ENCODE measurements at regions not wholly inside any gene's neighbourhood (a gene's known extent, or its start where the extent isn't known, plus 50 kb on each side); places are given as distances from the start of the nearest gene placed in this dataset.

DNA sequence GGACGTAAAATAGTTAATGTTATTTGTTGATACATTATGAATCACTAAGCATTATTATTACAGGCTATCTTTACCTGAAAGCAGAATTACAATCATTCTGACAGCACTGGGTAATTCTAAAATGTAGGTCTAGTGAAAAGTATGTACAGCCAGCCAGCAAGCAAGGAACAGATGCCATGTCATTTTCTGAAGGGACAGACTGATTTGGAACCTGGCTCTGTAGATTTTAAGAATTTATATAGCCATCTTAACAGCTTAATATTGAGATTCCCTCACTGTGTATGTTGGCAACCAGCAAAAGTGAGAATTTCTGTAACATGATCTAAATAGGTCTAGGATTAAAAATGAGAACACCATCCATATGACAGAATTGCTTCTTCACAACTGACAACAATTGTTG is 359.4 kb downstream of the ZIC4 start:
- intact Hi-C loops (cut with DNase I): no loop called here
- Histone ChIP-seq H3K4me3 (no peak overlapping the region), H3K27me3 (no peaks in the 10 kb centered on the region), H3K4me1 (no peaks in the 10 kb centered on the region), H3K9me3 (no peaks in the 10 kb centered on the region), H3K36me3 (no peaks in the 10 kb centered on the region), H3K27ac (no peak overlapping the region)
- ATAC-seq (no peak), DNase-seq (no peak), FAIRE-seq (no peak)
- WGBS, 2 donors: 90 to 98% methylated on average over 1 of the region's 1 CpG
- TF ChIP-seq, protein P1, sequence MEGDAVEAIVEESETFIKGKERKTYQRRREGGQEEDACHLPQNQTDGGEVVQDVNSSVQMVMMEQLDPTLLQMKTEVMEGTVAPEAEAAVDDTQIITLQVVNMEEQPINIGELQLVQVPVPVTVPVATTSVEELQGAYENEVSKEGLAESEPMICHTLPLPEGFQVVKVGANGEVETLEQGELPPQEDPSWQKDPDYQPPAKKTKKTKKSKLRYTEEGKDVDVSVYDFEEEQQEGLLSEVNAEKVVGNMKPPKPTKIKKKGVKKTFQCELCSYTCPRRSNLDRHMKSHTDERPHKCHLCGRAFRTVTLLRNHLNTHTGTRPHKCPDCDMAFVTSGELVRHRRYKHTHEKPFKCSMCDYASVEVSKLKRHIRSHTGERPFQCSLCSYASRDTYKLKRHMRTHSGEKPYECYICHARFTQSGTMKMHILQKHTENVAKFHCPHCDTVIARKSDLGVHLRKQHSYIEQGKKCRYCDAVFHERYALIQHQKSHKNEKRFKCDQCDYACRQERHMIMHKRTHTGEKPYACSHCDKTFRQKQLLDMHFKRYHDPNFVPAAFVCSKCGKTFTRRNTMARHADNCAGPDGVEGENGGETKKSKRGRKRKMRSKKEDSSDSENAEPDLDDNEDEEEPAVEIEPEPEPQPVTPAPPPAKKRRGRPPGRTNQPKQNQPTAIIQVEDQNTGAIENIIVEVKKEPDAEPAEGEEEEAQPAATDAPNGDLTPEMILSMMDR (IDR thresholded peaks at IDR 0.05): no peak

DNA sequence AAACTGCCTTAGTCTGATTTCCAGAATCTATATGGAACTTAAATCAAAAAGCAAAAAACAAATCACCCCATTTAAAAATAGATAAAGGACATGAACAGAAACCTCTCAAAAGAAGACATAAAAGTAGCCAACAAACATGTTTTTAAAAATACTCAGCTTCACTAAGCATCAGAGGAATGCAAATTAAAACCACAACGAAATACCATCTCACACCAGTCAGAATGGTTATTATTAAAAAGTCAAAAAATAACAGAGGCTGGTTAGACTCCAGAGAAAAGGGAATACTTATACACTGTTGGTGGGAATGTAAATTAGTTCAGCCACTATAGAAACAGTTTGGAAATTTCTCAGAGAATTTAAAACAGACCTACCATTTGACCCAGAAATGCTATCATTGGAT is 367.9 kb downstream of the ZIC4 start:
- 55% methylated on average over 1 of the region's 1 CpG for WGBS, 2 donors
- Histone ChIP-seq H3K27ac (no peak overlapping the region), H3K9me3 (no peaks in the 10 kb centered on the region), H3K36me3 (no peaks in the 10 kb centered on the region), H3K4me1 (no peaks in the 10 kb centered on the region), H3K4me3 (no peak overlapping the region), H3K27me3 (no peaks in the 10 kb centered on the region)
- DNase-seq (no peak), FAIRE-seq (no peak), ATAC-seq (no peak)
- TF ChIP-seq, protein P1 (IDR thresholded peaks at IDR 0.05): no peak
- intact Hi-C loops (cut with DNase I): no loop called here

DNA sequence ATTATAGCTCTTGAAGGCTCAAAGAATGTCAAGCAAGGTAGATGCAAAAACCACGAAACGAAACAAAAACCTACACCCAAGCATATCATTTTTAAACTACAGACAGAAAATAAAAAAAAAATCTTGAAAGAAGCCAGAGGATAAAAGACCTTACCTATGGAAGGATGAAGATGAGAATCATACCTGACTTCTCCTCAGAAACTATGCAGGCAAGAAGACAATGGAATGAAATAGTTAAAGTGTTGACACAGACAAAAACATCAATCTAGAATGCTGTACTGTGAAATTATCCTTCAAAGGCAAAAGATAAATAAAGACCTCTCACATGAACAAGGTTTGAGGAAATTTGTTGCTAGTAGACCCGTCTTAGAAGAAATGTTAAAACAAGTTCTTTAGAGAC is 372.0 kb downstream of the ZIC4 start:
- H3K27ac ChIP-seq: no peak overlapping the region
- TF ChIP-seq, protein P1 (IDR thresholded peaks at IDR 0.05): no peak
- no peaks in the 10 kb centered on the region for H3K27me3 ChIP-seq
- intact Hi-C loops (cut with DNase I): no loop called here
- DNase-seq: no peak
- FAIRE-seq: no peak
- ATAC-seq: no peak
- WGBS, 2 donors: 82 to 91% methylated on average over 3 of the region's 3 CpGs
- no peaks in the 10 kb centered on the region for H3K4me1 ChIP-seq
- H3K4me3 ChIP-seq: no peak overlapping the region
- H3K9me3 ChIP-seq: no peaks in the 10 kb centered on the region
- no peaks in the 10 kb centered on the region for H3K36me3 ChIP-seq

DNA sequence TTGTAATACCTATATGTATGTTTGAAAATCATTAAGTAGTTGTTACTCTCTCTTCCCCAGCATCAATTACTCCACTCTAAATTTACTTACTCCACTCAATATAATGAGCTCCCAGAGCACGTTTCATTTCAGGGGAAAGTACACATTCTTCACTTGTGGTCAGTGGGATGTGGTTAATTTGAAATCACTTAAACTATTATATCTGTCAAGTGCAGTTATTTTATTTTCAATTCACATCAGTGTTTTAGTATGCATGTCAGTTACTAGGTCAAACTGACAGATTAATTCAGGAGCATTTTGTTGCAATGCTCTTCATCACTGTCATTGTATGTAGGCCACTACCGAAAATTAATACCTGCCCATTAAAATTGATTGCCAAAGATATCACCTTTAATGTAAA is 376.1 kb downstream of the ZIC4 start:
- DNase-seq (no peak), FAIRE-seq (no peak), ATAC-seq (no peak)
- no peaks in the 10 kb centered on the region for H3K27me3 ChIP-seq
- no peak overlapping the region for H3K4me3 ChIP-seq
- H3K27ac ChIP-seq: no peak overlapping the region
- H3K36me3 ChIP-seq: no peaks in the 10 kb centered on the region
- 30 to 44% methylated on average over 2 of the region's 2 CpGs for WGBS, 2 donors
- TF ChIP-seq, protein P1 (IDR thresholded peaks at IDR 0.05): no peak
- no peaks in the 10 kb centered on the region for H3K9me3 ChIP-seq
- no peaks in the 10 kb centered on the region for H3K4me1 ChIP-seq
- intact Hi-C loops (cut with DNase I): no loop called here

DNA sequence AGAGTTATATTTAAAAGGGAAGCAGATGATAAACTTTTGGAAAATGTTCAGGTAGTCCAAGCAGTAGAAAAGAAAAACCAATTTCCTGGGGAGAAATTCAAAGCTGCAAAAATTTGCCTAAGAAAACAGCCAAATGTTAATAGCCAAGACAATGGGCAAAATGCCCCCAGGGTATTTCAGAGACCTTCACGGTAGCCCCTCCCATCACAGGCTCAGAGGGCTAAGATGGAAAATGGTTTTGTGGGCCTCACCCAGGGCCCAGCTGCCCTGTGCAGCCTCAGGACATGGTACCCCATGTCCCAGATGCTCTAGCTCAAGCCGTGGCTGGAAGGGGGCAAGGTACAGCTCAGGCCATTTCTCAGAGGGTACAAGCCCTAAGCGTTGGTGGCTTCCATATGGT is 391.0 kb downstream of the ZIC4 start:
- H3K27me3 ChIP-seq: no peaks in the 10 kb centered on the region
- 80 to 84% methylated on average over 3 of the region's 3 CpGs for WGBS, 2 donors
- ATAC-seq: no peak
- intact Hi-C loops (cut with DNase I): no loop called here
- H3K36me3 ChIP-seq: no peaks in the 10 kb centered on the region
- no peaks in the 10 kb centered on the region for H3K9me3 ChIP-seq
- no peaks in the 10 kb centered on the region for H3K4me1 ChIP-seq
- no peak for FAIRE-seq
- TF ChIP-seq, protein P1 (IDR thresholded peaks at IDR 0.05): no peak
- no peak overlapping the region for H3K27ac ChIP-seq
- H3K4me3 ChIP-seq: no peak overlapping the region
- DNase-seq: no peak
